ENCODE measurements at regions not wholly inside any gene's neighbourhood (a gene's known extent, or its start where the extent isn't known, plus 50 kb on each side); places are given as distances from the start of the nearest gene placed in this dataset.

- TF ChIP-seq ZNF341 (tag by site-specific recombination; IDR thresholded peaks at IDR 0.05; ENCODE audit: low read depth) (0 out of 2 replicates have a peak, but pooled peaks have one; percentile 32), ZFP3 (tag by site-specific recombination; IDR thresholded peaks at IDR 0.05; ENCODE audit: low read depth) (no peak), ZNF561 (tag by site-specific recombination; IDR thresholded peaks at IDR 0.05; ENCODE audit: borderline replicate concordance) (peak; percentile 91), AEBP2 (tag by site-specific recombination; IDR thresholded peaks at IDR 0.05; ENCODE audit: borderline replicate concordance) (no peak), PATZ1 (tag by site-specific recombination; IDR thresholded peaks at IDR 0.05) (peak; percentile 43; the same call in 1 of the 2 replicates), ZNF621 (tag by site-specific recombination; IDR thresholded peaks at IDR 0.05) (no peak), REPIN1 (tag by site-specific recombination; IDR thresholded peaks at IDR 0.05; ENCODE audit: low read depth) (no peak; the same call in 1 of the 2 replicates), ZNF785 (tag by site-specific recombination; IDR thresholded peaks at IDR 0.05) (no peak), ZNF843 (tag by site-specific recombination; IDR thresholded peaks at IDR 0.05) (peak; percentile 99), ZNF549 (tag by site-specific recombination; IDR thresholded peaks at IDR 0.05) (no peak; the same call in 1 of the 2 replicates), ZNF423 (tag by site-specific recombination; IDR thresholded peaks at IDR 0.05) (peak; percentile 97), ZNF169 (tag by site-specific recombination; IDR thresholded peaks at IDR 0.05) (no peak), ZNF23 (tag by site-specific recombination; IDR thresholded peaks at IDR 0.05; ENCODE audit: borderline replicate concordance) (no peak), ZNF223 (tag by site-specific recombination; IDR thresholded peaks at IDR 0.05) (no peak), ZSCAN5A (tag by site-specific recombination; IDR thresholded peaks at IDR 0.05) (no peak), YY1 (tag by site-specific recombination; IDR thresholded peaks at IDR 0.05) (peak; percentile 45; the same call in 1 of the 2 replicates), ZBTB44 (tag by site-specific recombination; IDR thresholded peaks at IDR 0.05) (peak; percentile 97), HOXD13 (CRISPR knock-in tag; IDR thresholded peaks at IDR 0.05; ENCODE audit: borderline replicate concordance) (0 out of 2 replicates have a peak, but pooled peaks have one; percentile 21), ZSCAN30 (tag by site-specific recombination; IDR thresholded peaks at IDR 0.05) (peak; percentile 90), ZNF138 (tag by site-specific recombination; IDR thresholded peaks at IDR 0.05; ENCODE audit: borderline replicate concordance) (no peak), BCL11A (tag by site-specific recombination; IDR thresholded peaks at IDR 0.05; ENCODE audit: low read depth) (peak; percentile 87), SP7 (tag by site-specific recombination; IDR thresholded peaks at IDR 0.05) (peak; percentile 84), ZNF148 (tag by site-specific recombination; IDR thresholded peaks at IDR 0.05; ENCODE audit: borderline replicate concordance) (no peak), PRDM6 (tag by site-specific recombination; IDR thresholded peaks at IDR 0.05) (peak; percentile 95), ZFHX2 (tag by site-specific recombination; conservative IDR thresholded peaks at IDR 0.05) (peak; percentile 87), ZNF610 (tag by site-specific recombination; IDR thresholded peaks at IDR 0.05; ENCODE audit: borderline replicate concordance) (peak; percentile 61; the same call in 1 of the 2 replicates), ZEB2 (tag by site-specific recombination; IDR thresholded peaks at IDR 0.05) (peak; percentile 66; the same call in 1 of the 2 replicates), SCRT1 (tag by site-specific recombination; IDR thresholded peaks at IDR 0.05; ENCODE audit: borderline replicate concordance) (peak; percentile 74; the same call in 1 of the 2 replicates), ZIC2 (tag by site-specific recombination; IDR thresholded peaks at IDR 0.05) (peak; percentile 97), ZNF132 (tag by site-specific recombination; IDR thresholded peaks at IDR 0.05; ENCODE audit: borderline replicate concordance) (no peak)
These were observed 175.4 kb downstream of the IBTK start (continued) for GRCh38 chr6:82072121-82072521.

Measured in HEK293 (cell line).